SK-N-SH (cell line): ENCODE measurements at regions not wholly inside any gene's neighbourhood (a gene's known extent, or its start where the extent isn't known, plus 50 kb on each side); places are given as distances from the start of the nearest gene placed in this dataset.

Source experiments
- CTCF ChIP-seq: fragments of 200-600 bp; sonication (generic); IDR thresholded peaks from 2 replicates; pipeline ENCODE4 v1.6.1; 2017; ENCODE audit warnings: antibody characterized with exemption, mild to moderate bottlenecking, moderate library complexity
- EP300 ChIP-seq, 2 experiments: IDR thresholded peaks; 2 replicates each; pipeline versions ENCODE4 v1.4.0 to v1.6.1; 2012; ENCODE audit warnings: borderline replicate concordance in 1 of 2, low read depth in 1 of 2, low read length in 1 of 2
- FOSL2 ChIP-seq: IDR thresholded peaks from 2 replicates; pipeline ENCODE4 v1.4.0; 2012; ENCODE audit warnings: low read depth, mild to moderate bottlenecking, moderate library complexity, borderline replicate concordance
- GABPA ChIP-seq: IDR thresholded peaks from 2 replicates; pipeline ENCODE4 v1.4.0; 2012; ENCODE audit warnings: low read depth, mild to moderate bottlenecking
- GATA2 ChIP-seq: sonication (generic); formaldehyde crosslinking; IDR thresholded peaks from 2 replicates; pipeline ENCODE4 v1.5.0; 2020; ENCODE audit warnings: mild to moderate bottlenecking, missing genetic modification reagents
- MEF2A ChIP-seq: IDR thresholded peaks from 2 replicates; pipeline ENCODE4 v1.4.0; 2012; ENCODE audit warnings: low read depth, borderline replicate concordance
- NFIC ChIP-seq: IDR thresholded peaks from 2 replicates; pipeline ENCODE4 v1.4.0; 2012; ENCODE audit warnings: borderline replicate concordance
- RAD21 ChIP-seq: IDR thresholded peaks from 2 replicates; pipeline ENCODE4 v1.6.1; 2012; ENCODE audit warnings: mild to moderate bottlenecking, low read length
- REST ChIP-seq: IDR thresholded peaks from 2 replicates; pipeline ENCODE4 v1.6.1; 2012; ENCODE audit warnings: mild to moderate bottlenecking, low read depth, low read length, moderate library complexity
- RFX5 ChIP-seq: IDR thresholded peaks from 2 replicates; pipeline ENCODE4 v1.6.1; 2012; ENCODE audit warnings: mild to moderate bottlenecking, improper control_type of control experiment, low read length
- TAF1 ChIP-seq: IDR thresholded peaks from 2 replicates; pipeline ENCODE4 v1.6.1; 2012; ENCODE audit warnings: low read depth, mild to moderate bottlenecking, low read length, moderate library complexity, borderline replicate concordance
- TEAD4 ChIP-seq: IDR thresholded peaks from 2 replicates; pipeline ENCODE4 v1.4.0; 2012; ENCODE audit warnings: mild to moderate bottlenecking, borderline replicate concordance; ENCODE audit not compliant: insufficient read depth
- USF1 ChIP-seq: IDR thresholded peaks from 2 replicates; pipeline ENCODE4 v1.4.0; 2012; ENCODE audit warnings: low read depth, borderline replicate concordance
- TF ChIP-seq, protein P1 (sequence below): IDR thresholded peaks from 2 replicates; pipeline ENCODE4 v1.4.0; 2012; ENCODE audit warnings: low read depth

GRCh38 chr4:26001413-26001812, 87.4 kb downstream of the SMIM20 start:
- no peak for TF ChIP-seq TEAD4
- no peak for TF ChIP-seq CTCF
- TF ChIP-seq EP300 (IDR thresholded peaks at IDR 0.05; ENCODE audit: borderline replicate concordance in 1 of 2, low read depth in 1 of 2, low read length in 1 of 2): no peak
- TF ChIP-seq RFX5: no peak
- TF ChIP-seq REST: no peak
- TF ChIP-seq, protein P1, sequence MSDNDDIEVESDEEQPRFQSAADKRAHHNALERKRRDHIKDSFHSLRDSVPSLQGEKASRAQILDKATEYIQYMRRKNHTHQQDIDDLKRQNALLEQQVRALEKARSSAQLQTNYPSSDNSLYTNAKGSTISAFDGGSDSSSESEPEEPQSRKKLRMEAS: no peak
- TF ChIP-seq RAD21: no peak
- TF ChIP-seq GATA2: no peak
- no peak for TF ChIP-seq USF1
- no peak for TF ChIP-seq NFIC
- TF ChIP-seq GABPA: no peak
- TF ChIP-seq TAF1: no peak
- TF ChIP-seq MEF2A: no peak
- TF ChIP-seq FOSL2: no peak
